ENCODE measurements at regions not wholly inside any gene's neighbourhood (a gene's known extent, or its start where the extent isn't known, plus 50 kb on each side); places are given as distances from the start of the nearest gene placed in this dataset.

GRCh38 chr7:9778367-9778766 lies 1195.3 kb upstream of the PHF14 start:
- no peak for TF ChIP-seq EZH2phosphoT487 (conservative IDR thresholded peaks at IDR 0.05; ENCODE audit: low read length)
- TF ChIP-seq, protein P1, sequence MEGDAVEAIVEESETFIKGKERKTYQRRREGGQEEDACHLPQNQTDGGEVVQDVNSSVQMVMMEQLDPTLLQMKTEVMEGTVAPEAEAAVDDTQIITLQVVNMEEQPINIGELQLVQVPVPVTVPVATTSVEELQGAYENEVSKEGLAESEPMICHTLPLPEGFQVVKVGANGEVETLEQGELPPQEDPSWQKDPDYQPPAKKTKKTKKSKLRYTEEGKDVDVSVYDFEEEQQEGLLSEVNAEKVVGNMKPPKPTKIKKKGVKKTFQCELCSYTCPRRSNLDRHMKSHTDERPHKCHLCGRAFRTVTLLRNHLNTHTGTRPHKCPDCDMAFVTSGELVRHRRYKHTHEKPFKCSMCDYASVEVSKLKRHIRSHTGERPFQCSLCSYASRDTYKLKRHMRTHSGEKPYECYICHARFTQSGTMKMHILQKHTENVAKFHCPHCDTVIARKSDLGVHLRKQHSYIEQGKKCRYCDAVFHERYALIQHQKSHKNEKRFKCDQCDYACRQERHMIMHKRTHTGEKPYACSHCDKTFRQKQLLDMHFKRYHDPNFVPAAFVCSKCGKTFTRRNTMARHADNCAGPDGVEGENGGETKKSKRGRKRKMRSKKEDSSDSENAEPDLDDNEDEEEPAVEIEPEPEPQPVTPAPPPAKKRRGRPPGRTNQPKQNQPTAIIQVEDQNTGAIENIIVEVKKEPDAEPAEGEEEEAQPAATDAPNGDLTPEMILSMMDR (IDR thresholded peaks at IDR 0.05; ENCODE audit: insufficient read depth, low read length, poor library complexity, severe bottlenecking) = no peak
- Histone ChIP-seq H3F3A (ENCODE audit: insufficient read depth) (no peaks in the 10 kb centered on the region), H3K4me3 (ENCODE audit: insufficient read depth, low read length, poor library complexity, severe bottlenecking) (no peak overlapping the region), H3K27ac (ENCODE audit: low read depth, low read length) (no peak overlapping the region), H3K79me2 (ENCODE audit: insufficient read depth, low read length) (no peaks in the 10 kb centered on the region), H3K27me3 (ENCODE audit: low read length) (no peaks in the 10 kb centered on the region), H3K4me2 (ENCODE audit: low read depth, low read length, poor library complexity, severe bottlenecking) (no peak overlapping the region), H3K36me3 (ENCODE audit: low read length) (no peaks in the 10 kb centered on the region), H3K9ac (ENCODE audit: low read length) (no peak overlapping the region), H2AFZ (ENCODE audit: low read depth, low read length, severe bottlenecking) (no peak overlapping the region), H3K9me2 (replicated peaks; ENCODE audit: insufficient read depth, low read length) (no peaks in the 10 kb centered on the region), H4K20me1 (ENCODE audit: low read depth, low read length) (no peaks in the 10 kb centered on the region), H3K9me3 (ENCODE audit: insufficient read depth, low read length) (no peaks in the 10 kb centered on the region)

- Histone ChIP-seq H3K79me2 (ENCODE audit: insufficient read depth, low read length) (no peaks in the 10 kb centered on the region), H3F3A (ENCODE audit: insufficient read depth) (no peaks in the 10 kb centered on the region), H3K9me2 (replicated peaks; ENCODE audit: insufficient read depth, low read length) (no peaks in the 10 kb centered on the region), H3K9me3 (ENCODE audit: insufficient read depth, low read length) (no peaks in the 10 kb centered on the region), H2AFZ (ENCODE audit: low read depth, low read length, severe bottlenecking) (no peak overlapping the region), H3K27ac (ENCODE audit: low read depth, low read length) (no peak overlapping the region), H4K20me1 (ENCODE audit: low read depth, low read length) (no peaks in the 10 kb centered on the region), H3K9ac (ENCODE audit: low read length) (no peak overlapping the region), H3K4me2 (ENCODE audit: low read depth, low read length, poor library complexity, severe bottlenecking) (no peak overlapping the region), H3K4me3 (ENCODE audit: insufficient read depth, low read length, poor library complexity, severe bottlenecking) (no peak overlapping the region), H3K36me3 (ENCODE audit: low read length) (no peaks in the 10 kb centered on the region), H3K27me3 (ENCODE audit: low read length) (no peaks in the 10 kb centered on the region)
- TF ChIP-seq, protein P1 (IDR thresholded peaks at IDR 0.05; ENCODE audit: insufficient read depth, low read length, poor library complexity, severe bottlenecking) = no peak
- TF ChIP-seq EZH2phosphoT487 (conservative IDR thresholded peaks at IDR 0.05; ENCODE audit: low read length) = no peak
Measured at GRCh38 chr7:9781710-9782109, 1192.0 kb upstream of the PHF14 start.

DNA sequence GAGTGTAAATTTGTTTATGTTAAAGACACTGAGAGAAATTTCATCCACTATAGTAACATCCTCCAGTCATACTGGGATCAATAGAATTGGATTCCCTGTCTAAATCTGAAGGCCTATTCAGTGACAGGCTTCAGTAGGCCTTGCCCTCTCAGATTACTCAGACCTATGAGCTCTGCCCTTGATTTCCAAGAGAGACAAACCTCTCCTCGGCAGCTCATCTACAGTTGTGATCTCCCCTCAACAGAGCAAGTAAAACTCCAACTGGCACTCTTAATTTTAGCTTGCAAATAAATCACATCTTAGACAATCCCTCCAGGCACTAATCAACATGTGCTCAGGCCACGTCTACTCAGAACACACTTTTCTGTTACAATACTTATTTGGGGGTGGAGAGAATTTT lies 1191.4 kb upstream of the PHF14 start:
- H3K79me2 ChIP-seq (ENCODE audit: insufficient read depth, low read length) = no peaks in the 10 kb centered on the region
- no peak for TF ChIP-seq EZH2phosphoT487 (conservative IDR thresholded peaks at IDR 0.05; ENCODE audit: low read length)
- TF ChIP-seq, protein P1 (IDR thresholded peaks at IDR 0.05; ENCODE audit: insufficient read depth, low read length, poor library complexity, severe bottlenecking) = no peak
- H3K9me3 ChIP-seq (ENCODE audit: insufficient read depth, low read length) = no peaks in the 10 kb centered on the region
- H3K36me3 ChIP-seq (ENCODE audit: low read length) = no peaks in the 10 kb centered on the region
- no peak overlapping the region for H2AFZ ChIP-seq (ENCODE audit: low read depth, low read length, severe bottlenecking)
- H3K27me3 ChIP-seq (ENCODE audit: low read length) = no peaks in the 10 kb centered on the region
- no peaks in the 10 kb centered on the region for H3F3A ChIP-seq (ENCODE audit: insufficient read depth)
- no peak overlapping the region for H3K4me2 ChIP-seq (ENCODE audit: low read depth, low read length, poor library complexity, severe bottlenecking)
- no peak overlapping the region for H3K4me3 ChIP-seq (ENCODE audit: insufficient read depth, low read length, poor library complexity, severe bottlenecking)
- H3K9me2 ChIP-seq (replicated peaks; ENCODE audit: insufficient read depth, low read length) = no peaks in the 10 kb centered on the region
- H4K20me1 ChIP-seq (ENCODE audit: low read depth, low read length) = no peaks in the 10 kb centered on the region
- no peak overlapping the region for H3K27ac ChIP-seq (ENCODE audit: low read depth, low read length)
- H3K9ac ChIP-seq (ENCODE audit: low read length) = no peak overlapping the region
